GM21576 (cell line): ENCODE measurements at regions not wholly inside any gene's neighbourhood (a gene's known extent, or its start where the extent isn't known, plus 50 kb on each side); places are given as distances from the start of the nearest gene placed in this dataset.

ENCODE experiments used
- ATAC-seq: cut with Tn5 transposase; IDR thresholded peaks from one replicate; pipeline ENCODE4 v1.9.1; 2021; ENCODE audit warnings: mild to moderate bottlenecking, moderate library complexity; ENCODE audit not compliant: unreplicated experiment

- ATAC-seq, result no peak
These were observed 350.8 kb downstream of the RPL10L start for GRCh38 chr14:46300765-46301164.

DNA sequence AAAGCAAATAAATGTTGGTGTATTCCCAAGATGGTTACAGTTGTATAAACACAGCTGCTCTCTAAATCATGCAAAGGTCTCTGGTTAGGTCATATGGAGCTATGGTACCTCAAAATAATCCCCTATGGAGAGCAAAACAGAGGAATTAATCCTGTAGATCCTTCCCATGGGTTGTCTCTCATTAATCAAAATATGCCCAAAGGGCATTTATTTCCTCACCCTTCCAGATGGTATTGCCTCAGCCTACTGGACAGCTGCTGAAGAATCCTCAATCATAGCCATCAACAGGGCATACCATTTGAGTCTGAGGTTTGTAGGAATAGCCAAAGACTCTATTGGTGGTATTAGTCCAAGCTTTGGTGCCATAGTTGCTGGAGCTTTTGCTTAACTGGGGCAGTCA, 360.9 kb downstream of the RPL10L start:
- no peak for ATAC-seq

DNA sequence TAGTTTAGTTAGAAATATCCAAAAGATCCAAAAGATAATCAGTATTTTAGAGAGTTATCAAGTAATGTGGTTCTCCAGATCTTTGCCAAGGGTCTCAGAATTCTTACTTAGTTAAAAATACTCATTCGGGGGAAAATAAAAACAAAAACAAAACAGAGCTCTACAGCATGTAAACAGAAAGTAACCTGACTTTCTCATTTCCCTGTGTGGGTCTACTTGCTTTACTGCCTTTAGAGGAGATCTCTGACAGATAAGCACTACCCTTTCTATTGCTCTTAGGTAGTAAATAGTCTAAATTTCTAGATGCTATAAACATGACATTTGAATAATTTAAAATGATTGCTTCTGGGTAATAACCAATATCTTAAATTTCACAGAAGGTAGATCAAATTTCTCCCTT, 371.8 kb downstream of the RPL10L start:
- ATAC-seq, result no peak

DNA sequence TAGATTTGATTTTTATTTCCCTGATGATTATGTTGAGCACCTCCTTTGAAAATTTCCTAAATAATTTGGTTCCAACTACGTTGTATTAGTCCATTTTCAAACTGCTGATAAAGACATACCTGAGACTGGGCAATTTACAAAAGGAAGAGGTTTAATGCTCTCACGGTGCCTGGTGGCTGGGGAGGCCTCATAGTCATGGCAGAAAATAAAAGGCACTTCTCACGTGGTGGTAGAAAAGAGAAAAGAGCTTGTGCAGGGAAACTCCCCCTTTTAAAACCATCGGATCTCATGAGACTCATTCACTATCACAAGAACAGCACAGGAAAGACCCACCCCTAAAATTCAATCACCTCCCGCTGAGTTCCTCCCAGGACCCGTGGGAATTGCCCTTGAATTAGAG, 372.3 kb downstream of the RPL10L start:
- no peak for ATAC-seq

GRCh38 chr14:46259536-46259935, 392.0 kb downstream of the RPL10L start:
- no peak for ATAC-seq

DNA sequence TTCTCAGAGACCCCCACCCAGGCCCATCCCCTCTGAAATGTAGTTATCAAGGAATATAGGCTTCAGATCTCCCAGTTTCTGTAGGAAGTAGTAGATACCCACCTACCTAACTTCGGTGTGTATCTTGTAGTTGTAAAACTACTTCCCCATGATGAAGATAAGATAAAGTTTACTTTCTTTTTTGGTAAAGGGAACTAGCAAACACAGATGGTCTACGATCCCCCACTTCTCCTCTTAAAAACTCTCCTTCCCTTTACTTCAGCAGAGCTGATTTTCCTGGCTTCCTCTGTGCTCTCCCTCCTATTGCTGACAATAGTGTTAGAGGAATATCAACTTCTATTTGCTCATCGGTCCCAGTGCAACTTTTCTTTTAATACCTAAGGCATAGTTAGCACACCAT, 395.2 kb downstream of the RPL10L start:
- ATAC-seq, result no peak

- no peak for ATAC-seq
These were observed 401.4 kb downstream of the RPL10L start for GRCh38 chr14:46250113-46250703.

DNA sequence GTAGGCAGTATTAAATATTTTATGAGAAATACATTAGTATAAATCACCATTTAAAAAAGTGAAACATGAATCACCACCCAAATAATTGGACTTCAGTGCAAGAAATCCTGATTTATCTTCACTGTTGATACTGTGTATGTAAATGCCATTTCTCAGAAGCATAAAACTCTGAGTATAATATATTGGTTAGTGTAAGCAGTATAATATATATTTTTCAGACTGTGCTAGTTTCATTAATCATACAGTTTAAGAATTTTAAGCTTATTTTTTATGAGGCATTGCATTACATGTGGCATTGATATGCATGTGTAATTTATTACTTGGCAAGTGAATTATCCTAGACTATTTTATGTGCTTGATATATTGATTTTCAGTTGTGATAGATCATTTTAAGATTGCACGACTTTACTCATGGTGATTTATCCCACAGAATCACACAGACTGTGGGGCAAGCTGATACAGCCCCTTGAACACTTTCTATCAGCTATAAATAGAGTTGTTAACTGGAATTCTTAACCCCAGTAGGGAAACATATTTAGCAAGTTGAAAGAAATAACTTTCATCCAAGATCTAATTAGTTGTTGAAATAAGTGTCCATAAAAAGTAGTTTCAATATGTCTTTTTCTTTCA, 403.5 kb downstream of the RPL10L start:
- no peak for ATAC-seq

DNA sequence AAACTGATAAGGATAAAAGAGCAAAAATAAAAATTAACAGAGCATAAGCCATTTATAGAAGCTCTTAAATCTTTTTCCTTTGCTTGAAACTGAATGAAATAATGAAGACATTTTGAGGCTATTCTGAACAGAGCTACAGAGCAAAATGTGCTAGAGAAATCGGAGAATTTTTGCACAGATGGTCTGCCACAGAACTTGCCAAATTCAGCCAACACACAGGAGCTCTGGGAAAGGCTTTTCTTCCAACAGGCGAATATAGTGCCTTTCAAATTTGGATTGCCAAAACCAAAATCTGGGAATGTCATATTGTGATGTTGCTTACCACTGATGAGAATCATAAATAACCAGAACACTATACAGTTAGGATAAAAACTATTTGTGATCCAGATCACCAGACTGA, 406.3 kb downstream of the RPL10L start:
- ATAC-seq, result no peak

DNA sequence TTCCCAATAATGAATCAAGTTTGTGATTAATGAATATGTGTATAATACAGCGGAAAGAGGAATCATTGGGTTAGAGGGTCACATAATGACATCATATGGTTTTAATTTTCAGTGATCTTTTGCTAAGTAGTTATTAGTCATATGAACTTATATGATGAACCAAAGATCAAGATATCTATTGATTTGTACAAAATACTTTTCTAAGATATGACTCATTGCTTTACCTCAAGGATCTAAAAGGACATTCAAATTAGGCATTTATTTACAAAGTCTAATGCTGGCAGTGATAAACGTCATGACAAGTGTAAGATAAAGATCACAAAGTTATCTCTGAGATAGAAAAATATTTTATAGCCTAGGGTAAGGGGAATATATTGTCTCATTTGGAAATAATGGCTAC, 417.8 kb downstream of the RPL10L start:
- no peak for ATAC-seq

DNA sequence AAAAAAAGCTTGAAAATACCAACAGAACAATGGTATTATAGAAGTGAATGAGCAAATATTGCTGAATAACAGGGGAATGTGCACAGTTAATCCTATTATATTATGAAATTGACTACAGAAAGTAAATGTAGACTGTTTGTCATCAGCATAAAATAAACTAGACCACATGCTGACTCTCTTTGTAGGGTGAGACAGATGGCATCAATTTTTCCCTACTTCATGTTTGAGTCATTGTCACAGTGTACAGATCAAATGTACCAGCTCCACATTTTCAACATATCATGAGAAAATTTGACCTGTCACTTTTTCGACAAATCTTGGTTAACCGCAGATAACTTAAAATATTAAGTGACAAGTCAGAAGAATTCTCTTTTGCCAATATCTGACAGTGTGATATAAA, 421.0 kb downstream of the RPL10L start:
- no peak for ATAC-seq

GRCh38 chr14:46215801-46216200, 435.8 kb downstream of the RPL10L start:
- ATAC-seq, result no peak

DNA sequence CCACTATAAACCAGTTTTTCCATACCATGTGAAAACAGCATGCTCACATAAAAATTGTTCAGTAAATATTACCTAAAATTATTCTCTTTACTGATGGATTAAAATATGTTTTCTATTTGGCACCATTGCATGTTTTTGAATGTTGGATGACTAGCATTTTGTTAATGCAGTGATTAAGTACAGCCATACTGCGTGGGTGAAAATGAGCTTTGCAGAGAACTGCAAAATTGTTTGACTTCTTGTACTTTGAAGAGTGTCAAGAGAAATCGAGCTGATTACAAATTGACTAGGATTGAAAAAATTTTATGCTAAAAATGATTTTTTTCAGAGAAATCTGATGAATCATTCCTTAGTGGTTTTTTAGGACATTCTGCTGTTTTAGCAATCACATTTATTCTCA, 452.9 kb downstream of the RPL10L start:
- ATAC-seq, result no peak

DNA sequence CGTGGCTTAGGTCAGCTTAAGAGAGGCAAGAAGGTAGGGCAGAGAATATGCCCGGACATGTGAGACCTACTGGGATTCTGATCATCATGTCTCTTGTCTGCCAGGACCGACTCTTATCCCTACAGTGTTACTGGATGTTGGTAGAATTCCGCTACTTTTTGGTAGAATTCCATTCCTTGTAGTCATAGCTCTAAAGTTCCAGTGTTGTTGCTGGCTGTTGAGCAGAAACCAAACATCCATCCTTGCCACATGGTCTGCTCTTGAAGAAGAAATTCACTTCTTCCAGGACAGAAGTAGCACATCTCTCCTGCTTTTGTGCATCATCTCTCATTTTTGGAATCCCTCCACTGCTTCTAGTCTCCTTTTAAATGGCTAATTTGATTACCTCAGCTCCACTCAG, 453.7 kb downstream of the RPL10L start:
- no peak for ATAC-seq
